8988T (cell line): ENCODE measurements at regions not wholly inside any gene's neighbourhood (a gene's known extent, or its start where the extent isn't known, plus 50 kb on each side); places are given as distances from the start of the nearest gene placed in this dataset.
"Not testable (repeated sequence)": the region's sequence is repeated elsewhere in the genome, so short reads cannot be mapped to it uniquely, and the experiment has no call there.

Source experiments
- DNase-seq: peaks from one replicate; pipeline ENCODE4 v3.0.0; 2011

DNA sequence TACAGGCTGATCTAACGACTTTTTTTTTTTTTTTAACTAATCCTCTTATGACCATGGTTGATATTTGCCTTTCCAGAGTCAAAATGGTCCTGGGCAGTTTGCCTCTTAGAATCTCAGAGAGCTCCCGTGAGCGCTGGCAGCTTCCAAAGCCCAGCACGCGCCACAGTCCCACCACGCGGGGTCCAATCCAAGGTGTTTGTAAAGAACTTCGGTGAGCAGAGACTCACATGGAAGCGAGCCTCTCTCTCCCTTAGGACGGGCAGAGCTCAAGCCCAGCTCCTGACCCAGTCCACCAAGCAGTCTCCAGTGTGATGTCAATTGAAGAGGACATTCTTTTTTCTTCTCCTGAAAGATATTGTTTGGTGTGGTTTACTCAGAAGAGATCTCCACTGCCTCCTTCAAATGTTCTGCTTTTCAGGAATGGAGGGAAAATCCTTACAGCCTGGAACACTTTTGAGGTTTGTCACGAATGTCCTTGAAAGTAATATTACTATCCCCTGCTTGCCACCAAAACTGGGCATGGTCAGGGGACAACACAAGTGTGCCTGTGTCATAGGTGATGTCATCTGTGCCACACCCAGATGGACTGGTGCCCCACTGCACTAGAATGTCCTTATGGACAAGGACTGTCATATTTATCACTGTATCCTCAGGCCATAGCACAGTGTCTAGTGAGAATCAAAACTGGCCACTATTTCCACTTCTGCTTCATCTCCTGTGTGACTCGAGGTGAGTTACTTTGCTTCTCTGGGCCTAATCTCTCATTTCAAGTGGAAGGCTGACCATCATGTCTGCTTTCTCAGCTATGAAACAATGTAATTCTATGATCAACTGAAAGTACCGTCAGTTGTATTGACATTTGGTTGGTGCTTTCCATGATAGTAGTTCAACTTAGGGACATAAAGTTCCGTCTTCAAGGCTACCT is 97.4 kb upstream of the EDEM3 start:
- no peak for DNase-seq

GRCh38 chr1:184843732-184844495 is 89.3 kb upstream of the EDEM3 start:
- no peak for DNase-seq

DNA sequence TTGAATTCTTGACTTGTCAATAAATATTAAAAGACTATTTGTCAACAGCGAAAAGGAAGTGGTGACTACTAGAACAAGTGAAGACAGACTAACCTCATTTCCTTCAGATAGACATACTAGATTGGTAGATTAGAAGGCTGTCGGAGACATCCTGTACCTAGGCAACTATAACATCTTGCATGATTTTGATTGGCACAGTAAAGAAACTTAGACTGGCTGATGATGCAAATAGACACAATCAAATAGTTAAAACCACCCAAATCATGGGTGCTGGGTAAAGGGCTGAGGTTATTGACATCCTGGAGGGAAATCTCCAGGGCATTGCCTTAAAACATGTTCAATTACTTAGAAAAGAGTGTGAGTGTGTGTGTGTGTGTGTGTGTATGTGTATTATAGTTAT is 85.9 kb upstream of the EDEM3 start:
- no peak for DNase-seq

DNA sequence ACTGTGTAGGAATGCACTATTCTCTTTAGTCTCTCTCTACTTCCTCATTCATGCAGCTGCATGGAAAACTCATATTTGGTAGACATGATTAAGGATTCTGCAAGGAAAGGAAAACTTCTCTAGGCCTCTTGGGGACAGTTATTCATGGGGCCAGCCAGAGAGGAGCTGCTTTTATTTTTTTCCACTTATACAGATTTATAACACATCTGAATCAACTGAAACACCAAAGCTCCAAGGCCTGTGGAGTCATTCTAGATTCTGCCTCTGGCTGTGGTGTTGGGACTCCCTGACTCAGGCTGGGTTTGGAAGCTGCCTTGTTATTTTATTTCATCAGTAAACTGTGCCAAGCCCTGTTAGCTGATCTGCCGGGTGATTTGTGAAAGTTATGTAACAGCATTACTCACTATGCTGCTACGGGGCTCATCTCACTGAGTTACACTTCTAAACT is 83.9 kb upstream of the EDEM3 start:
- no peak for DNase-seq

DNA sequence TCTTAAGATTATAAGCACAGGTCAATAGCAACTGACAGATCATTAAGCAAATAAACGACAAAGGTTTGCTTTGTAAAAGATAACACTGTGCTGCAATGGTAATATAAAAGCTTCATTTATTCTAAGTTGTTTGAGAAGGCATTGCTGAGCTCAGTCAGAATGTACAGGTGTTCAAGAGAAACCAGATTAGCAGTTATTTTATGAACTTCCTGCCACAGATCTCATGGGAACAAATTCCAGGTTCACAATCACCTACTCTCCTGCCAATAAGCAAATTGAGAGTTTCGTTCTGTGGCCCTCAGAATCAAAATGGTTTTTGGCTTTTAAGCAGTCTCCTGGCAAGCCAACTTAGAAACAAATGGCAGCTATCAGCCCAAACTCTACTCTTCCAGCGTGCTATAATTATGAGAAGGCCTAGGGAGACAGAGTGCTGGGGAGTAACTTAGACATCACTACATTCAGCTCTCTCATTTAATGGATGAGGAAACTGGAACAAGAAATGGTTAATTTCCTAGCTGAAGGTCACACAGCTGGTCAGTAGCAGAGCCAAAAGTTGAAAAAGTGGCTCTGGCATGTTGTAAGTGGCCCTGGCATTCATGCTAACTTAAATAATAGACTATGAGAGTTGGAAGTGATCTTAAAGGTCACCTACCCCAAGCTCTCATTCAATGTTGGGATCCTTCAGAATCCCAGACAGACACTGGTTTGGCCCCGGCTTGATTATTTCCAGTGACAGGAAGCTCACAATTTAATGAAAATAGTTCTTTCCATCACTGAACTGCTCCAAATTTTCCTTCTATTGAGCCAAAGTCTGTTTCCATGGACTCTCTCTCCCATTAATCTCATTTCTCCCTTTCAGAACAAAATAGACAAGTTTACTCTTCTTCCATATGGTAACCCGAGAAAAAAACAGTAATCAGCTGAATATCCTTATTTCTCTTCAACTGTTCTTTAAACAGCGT is 82.6 kb upstream of the EDEM3 start:
- DNase-seq = no peak

DNA sequence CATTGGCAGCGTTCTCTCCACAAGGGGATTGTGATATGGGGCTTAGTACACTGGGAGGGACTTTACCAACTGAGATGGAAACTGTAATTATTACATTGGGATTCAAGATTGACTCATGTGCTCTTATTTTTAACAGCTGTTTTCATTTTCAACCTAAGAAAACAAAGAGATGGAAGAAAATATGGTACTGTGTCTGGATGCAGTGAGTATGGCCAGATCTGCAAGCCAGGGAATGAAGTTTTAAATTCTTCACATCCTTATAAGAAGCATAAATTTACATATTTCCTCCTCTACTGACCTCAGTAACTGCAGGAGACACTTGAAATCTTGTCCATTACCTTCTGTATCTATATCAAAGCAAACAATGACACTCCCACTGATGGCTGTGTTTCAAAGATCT is 81.5 kb upstream of the EDEM3 start:
- no peak for DNase-seq

- DNase-seq = not testable (repeated sequence)
Measured at GRCh38 chr1:184833994-184834393, 79.3 kb upstream of the EDEM3 start.

DNA sequence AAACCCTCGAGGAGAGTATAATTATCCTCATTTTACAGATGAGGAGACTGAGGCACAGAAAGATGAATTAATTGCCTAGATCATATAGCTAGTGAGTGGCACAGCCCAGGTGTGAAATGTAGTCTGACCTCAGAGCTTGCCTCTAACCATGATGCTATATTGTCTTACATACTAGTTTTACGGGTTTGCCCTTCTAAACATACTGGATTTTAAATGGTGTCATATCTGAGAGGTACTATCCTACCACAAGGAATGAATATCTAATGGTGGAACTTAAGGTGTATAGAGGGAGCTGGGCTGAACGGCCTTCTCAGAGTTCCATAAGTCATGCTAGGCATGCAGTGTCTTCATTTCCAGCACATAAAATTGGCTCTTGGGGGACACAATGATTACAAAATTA is 77.9 kb upstream of the EDEM3 start:
- no peak for DNase-seq

GRCh38 chr1:184829496-184829895 is 74.8 kb upstream of the EDEM3 start:
- DNase-seq = not testable (repeated sequence)

DNA sequence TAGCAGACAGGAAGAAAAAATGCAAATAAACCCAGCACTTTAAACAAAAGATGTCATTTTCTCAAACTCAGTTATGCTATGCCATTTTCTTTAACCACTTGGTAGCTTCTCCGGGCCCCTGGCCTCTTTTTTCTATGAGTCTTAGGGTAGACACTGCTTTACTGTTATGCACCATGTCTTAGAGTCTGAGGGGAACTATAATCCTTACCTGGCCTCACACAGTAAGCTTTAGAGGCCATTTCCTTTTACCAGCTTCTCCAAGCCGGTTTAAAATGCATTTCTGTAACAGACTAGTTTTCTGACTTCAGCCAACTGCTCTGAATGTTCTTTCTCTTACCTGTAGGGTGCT is 73.7 kb upstream of the EDEM3 start:
- DNase-seq = no peak

DNA sequence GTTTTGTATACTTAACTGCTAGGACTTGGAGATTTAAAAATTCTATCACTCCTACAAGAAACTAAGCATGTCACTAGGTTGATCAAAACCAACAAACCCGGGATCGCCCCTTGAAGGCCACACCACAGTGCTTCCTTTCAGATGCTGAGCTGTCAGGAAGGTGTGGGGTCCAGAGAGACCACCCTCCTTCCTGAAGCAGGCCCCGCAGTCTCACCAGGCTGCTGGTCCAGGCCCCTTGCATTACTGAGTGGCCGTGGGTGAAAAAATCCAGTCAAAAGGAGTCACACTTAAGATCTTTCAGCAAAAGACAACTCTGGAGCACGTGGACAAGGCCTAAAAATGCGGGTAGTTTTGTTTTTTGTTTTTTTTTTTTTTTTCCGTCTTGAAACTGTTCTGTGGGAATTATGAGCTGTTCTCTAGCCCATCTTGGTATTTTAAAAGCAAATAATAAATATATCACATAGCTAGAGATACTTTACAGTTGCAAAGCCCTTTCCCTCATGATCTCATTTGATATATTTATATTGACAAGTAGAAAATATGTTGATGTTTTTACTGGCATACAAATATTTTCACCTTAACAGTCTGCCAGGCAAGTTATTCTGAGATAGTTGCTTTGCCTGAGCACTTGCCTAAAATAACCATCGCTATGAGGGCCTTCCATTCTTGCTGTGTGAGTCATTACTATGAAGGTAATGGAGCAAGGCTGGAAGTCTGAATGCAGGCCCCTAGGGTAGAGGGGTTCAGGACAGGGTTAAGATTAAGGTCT is 73.1 kb upstream of the EDEM3 start:
- DNase-seq = no peak

DNA sequence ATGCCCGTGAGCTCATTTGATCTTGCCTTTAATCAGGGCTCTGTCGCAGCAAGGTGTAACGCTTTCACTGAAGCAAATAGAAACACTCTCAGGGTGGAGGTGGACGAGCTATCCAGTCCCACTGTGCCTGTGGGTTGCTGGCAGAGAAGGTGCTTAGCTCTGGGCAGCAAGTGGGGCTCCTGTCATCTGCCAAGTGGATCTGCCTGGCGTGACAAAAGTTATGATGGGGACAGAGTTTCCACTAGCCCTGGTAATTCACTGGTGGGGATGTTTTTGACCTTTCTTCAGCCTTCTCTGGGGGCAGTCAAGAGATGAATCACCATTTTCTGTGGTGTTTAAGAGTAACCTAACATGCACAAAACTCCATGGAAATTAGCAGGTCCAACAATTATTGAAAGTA is 71.3 kb upstream of the EDEM3 start:
- no peak for DNase-seq

DNA sequence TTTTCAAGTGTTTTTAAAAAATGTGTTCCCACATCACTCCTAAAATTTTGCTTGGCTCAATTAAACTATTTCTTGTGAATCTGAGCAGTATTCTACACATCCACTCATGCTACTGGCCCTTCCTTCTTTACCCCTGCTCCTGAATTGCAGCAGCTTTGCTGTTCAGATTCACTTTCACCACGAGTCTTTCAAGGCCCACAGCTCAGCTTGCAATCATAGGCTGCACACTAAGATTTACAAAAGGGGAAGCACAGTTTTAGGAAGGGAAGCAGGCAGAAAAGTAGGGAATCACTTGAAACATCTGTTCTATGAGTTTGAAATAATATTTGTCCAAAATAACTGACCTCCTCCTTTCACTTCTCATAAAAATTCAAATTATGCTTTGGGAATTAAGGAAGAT is 70.9 kb upstream of the EDEM3 start:
- no peak for DNase-seq

DNA sequence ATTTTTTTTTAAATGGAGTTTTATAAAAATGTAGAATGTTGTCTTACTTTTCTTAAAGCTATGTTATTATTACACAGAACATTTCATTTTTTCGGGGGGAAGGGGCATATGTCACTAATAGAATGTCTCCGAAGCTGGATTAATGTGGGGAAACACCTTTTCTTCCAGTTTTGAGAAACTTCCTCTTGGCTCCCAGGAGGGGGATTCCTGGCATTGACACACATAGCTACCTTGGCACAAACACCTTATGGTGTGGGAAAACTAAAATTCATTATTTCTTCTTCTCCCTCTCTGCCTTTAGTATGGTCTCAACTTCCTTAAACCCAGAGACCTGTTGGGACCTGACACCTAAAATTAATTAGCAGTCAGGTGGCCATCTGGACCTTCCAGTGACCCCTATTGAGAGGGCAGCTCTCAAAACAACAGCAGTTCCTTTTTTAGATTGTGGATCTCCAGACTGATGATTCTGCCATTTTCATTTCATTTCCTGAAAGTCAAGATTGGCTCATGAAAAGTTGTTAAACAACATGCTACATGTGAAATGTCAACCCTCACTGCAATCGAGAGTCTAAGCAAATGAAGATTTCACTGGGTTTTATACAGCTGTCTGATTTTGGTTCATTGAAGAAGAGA is 70.1 kb upstream of the EDEM3 start:
- no peak for DNase-seq

DNA sequence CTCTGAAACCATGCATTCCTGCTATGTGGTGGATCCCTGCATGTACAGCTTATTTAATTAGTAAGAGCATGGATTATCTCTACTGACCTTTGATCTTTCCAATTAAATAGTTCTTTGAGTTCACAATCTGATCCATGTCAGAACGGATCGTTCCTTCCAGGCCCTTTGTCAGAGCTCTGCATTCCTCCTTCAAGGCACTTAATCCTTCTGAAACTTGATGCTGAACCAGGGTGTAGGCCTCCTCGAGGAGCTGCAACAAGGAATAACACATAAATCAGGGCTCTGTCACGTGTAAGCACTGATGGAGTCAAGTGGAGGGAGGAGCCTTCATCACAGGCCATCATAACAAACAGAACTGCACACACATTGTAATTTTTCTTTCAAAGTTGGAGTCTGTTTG is 68.4 kb upstream of the EDEM3 start:
- no peak for DNase-seq

DNA sequence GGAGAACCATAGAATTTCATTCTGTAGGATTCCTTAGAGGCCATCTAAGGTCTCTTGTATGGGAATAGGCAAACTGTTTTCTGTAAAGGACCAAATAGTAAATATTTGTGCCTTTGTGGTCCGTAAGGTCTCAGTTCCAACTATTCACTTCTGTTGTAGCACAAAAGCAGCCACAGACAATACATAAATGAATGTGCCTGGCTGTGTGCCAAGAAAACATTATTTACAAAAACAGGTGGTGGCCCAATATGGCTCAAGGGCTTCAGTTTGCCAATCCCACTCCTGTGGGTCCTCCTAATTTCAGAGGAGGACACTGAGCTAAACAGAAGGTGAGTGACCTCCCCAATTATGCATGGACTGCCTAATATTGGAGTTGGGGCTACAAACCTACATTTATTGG is 67.6 kb upstream of the EDEM3 start:
- DNase-seq = no peak

GRCh38 chr1:184821658-184822057 is 67.0 kb upstream of the EDEM3 start:
- no peak for DNase-seq

GRCh38 chr1:184820956-184821355 is 66.3 kb upstream of the EDEM3 start:
- DNase-seq = no peak

DNA sequence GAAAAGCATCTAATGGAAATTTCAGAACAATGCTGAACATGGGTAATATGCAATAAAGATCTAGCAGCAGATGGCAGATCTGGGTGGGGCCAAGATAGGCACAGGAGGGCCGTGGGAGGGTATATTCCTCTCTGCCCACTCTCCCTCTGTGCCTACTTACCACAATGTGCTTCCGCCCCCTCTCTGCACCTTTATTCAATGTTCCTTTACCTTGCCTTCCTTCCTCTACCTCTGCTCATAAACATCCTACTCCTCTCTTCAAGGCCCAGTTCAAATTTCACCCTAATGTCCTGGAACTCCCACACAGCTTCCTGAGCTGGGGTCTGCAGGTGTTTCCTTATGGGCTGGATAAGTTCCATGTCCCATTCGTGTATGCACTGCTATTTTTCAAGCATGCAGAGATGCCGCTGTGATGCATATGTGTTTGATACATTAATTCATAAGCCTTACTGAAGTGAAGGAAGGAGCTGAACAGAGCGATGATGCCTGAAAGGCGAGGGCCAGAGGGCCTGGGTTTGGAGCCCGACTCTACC is 65.6 kb upstream of the EDEM3 start:
- DNase-seq = no peak

GRCh38 chr1:184818646-184819045 is 64.0 kb upstream of the EDEM3 start:
- no peak for DNase-seq

- DNase-seq = not testable (repeated sequence)
Measured at GRCh38 chr1:184817003-184817402, 62.3 kb upstream of the EDEM3 start.
